Fibroblast of lung (primary cell): ENCODE measurements at regions not wholly inside any gene's neighbourhood (a gene's known extent, or its start where the extent isn't known, plus 50 kb on each side); places are given as distances from the start of the nearest gene placed in this dataset.

Experiments used
- DNase-seq, 2 donors: peaks; one replicate each; pipeline versions ENCODE4 v3.0.0 to v3.0.0-alpha.2; 2010; ENCODE audit warnings: low read depth in 2 of 2
- H2AFZ ChIP-seq: 2 replicates; pipeline ENCODE4 v1.5.1; 2012; ENCODE audit warnings: low read length, control low read depth, inconsistent platforms
- H3K27ac ChIP-seq: 2 replicates; pipeline ENCODE4 v1.5.1; 2011; ENCODE audit warnings: low read length, control low read depth; ENCODE audit not compliant: insufficient read depth
- H3K27me3 ChIP-seq: 2 replicates; pipeline ENCODE4 v1.5.1; 2011; ENCODE audit warnings: mild to moderate bottlenecking, low read length; ENCODE audit not compliant: control insufficient read depth, insufficient read depth
- H3K36me3 ChIP-seq: 2 replicates; pipeline ENCODE4 v1.5.1; 2011; ENCODE audit warnings: low read length; ENCODE audit not compliant: control insufficient read depth, insufficient read depth
- H3K4me1 ChIP-seq: 2 replicates; pipeline ENCODE4 v1.5.1; 2011; ENCODE audit warnings: low read length; ENCODE audit not compliant: control insufficient read depth, insufficient read depth; ENCODE audit errors: extremely low read depth
- H3K4me2 ChIP-seq: 2 replicates; pipeline ENCODE4 v1.5.1; 2011; ENCODE audit warnings: low read length, control low read depth; ENCODE audit not compliant: insufficient read depth; ENCODE audit errors: extremely low read depth
- H3K4me3 ChIP-seq, 4 experiments: fragments of 200-600 bp in 1 of 4; sonication (generic) in 1 of 4; replicated peaks in 1 of 4; 2 replicates each; pipeline ENCODE4 v1.5.1; 2011 to 2016; ENCODE audit warnings: low read length in 4 of 4, low read depth in 3 of 4, mild to moderate bottlenecking in 3 of 4, control low read depth in 2 of 4, inconsistent platforms in 1 of 4, mixed read lengths in 1 of 4; ENCODE audit not compliant: insufficient read depth in 1 of 4; ENCODE audit errors: control extremely low read depth in 1 of 4
- H3K79me2 ChIP-seq: 2 replicates; pipeline ENCODE4 v1.5.1; 2012; ENCODE audit warnings: mild to moderate bottlenecking, low read length, inconsistent platforms; ENCODE audit not compliant: control insufficient read depth, insufficient read depth
- H3K9ac ChIP-seq: 2 replicates; pipeline ENCODE4 v1.5.1; 2011; ENCODE audit warnings: mild to moderate bottlenecking, low read length, control low read depth; ENCODE audit not compliant: insufficient read depth
- H3K9me3 ChIP-seq: 2 replicates; pipeline ENCODE4 v1.5.1; 2012; ENCODE audit warnings: low read depth, low read length; ENCODE audit not compliant: control insufficient read depth, insufficient read depth
- H4K20me1 ChIP-seq: 2 replicates; pipeline ENCODE4 v1.5.1; 2011; ENCODE audit warnings: low read length; ENCODE audit not compliant: control insufficient read depth, insufficient read depth; ENCODE audit errors: extremely low read depth
- CTCF ChIP-seq, 2 donors: IDR thresholded peaks in 1 of 2; conservative IDR thresholded peaks in 1 of 2; 1 replicate in 1 of 2; 2 replicates in 1 of 2; pipeline ENCODE4 v1.5.1; 2011 to 2012; ENCODE audit warnings: low read length in 2 of 2, control low read depth in 1 of 2, inconsistent platforms in 1 of 2, low read depth in 1 of 2, mild to moderate bottlenecking in 1 of 2
- EZH2 ChIP-seq: IDR thresholded peaks from 2 replicates; pipeline ENCODE4 v1.5.1; 2012; ENCODE audit warnings: low read length, control low read depth, mild to moderate bottlenecking; ENCODE audit errors: missing control alignments

- no peak for TF ChIP-seq EZH2
- no peak for TF ChIP-seq CTCF (conservative IDR thresholded peaks at IDR 0.05 in 1 of 2, IDR thresholded peaks at IDR 0.05 in 1 of 2; ENCODE audit: low read depth in 1 of 2, low read length in 2 of 2)
- no peaks in the 10 kb centered on the region for H3K27me3 ChIP-seq
- no peaks in the 10 kb centered on the region for H3K79me2 ChIP-seq
- no peak overlapping the region for H3K4me3 ChIP-seq
- no peaks in the 10 kb centered on the region for H4K20me1 ChIP-seq
- H3K4me1 ChIP-seq = no peaks in the 10 kb centered on the region
- H3K27ac ChIP-seq = no peak overlapping the region
- H3K4me2 ChIP-seq = no peak overlapping the region
- H2AFZ ChIP-seq = no peak overlapping the region
- H3K36me3 ChIP-seq = no peaks in the 10 kb centered on the region
- DNase-seq = no peak
- H3K9me3 ChIP-seq = no peaks in the 10 kb centered on the region
- H3K9ac ChIP-seq = no peak overlapping the region
Measured at GRCh38 chr21:34305605-34306604, 57.9 kb upstream of the KCNE2 start.

- Histone ChIP-seq H4K20me1 (no peaks in the 10 kb centered on the region), H3K9ac (no peak overlapping the region), H3K79me2 (no peaks in the 10 kb centered on the region), H3K9me3 (no peaks in the 10 kb centered on the region), H3K27me3 (no peaks in the 10 kb centered on the region), H3K4me3 (no peak overlapping the region), H3K4me1 (no peaks in the 10 kb centered on the region), H3K27ac (no peak overlapping the region), H2AFZ (no peak overlapping the region), H3K36me3 (no peaks in the 10 kb centered on the region), H3K4me2 (no peak overlapping the region)
- TF ChIP-seq EZH2 (no peak), CTCF (conservative IDR thresholded peaks at IDR 0.05 in 1 of 2, IDR thresholded peaks at IDR 0.05 in 1 of 2; ENCODE audit: low read depth in 1 of 2, low read length in 2 of 2) (no peak)
- no peak for DNase-seq
Measured at GRCh38 chr21:34307991-34308532, 55.7 kb upstream of the KCNE2 start.

GRCh38 chr21:34311561-34312330 is 52.1 kb upstream of the KCNE2 start:
- no peaks in the 10 kb centered on the region for H3K4me1 ChIP-seq
- H3K79me2 ChIP-seq = no peaks in the 10 kb centered on the region
- H3K4me2 ChIP-seq = no peak overlapping the region
- no peak overlapping the region for H2AFZ ChIP-seq
- H3K4me3 ChIP-seq = no peak overlapping the region
- TF ChIP-seq EZH2 (no peak), CTCF (conservative IDR thresholded peaks at IDR 0.05 in 1 of 2, IDR thresholded peaks at IDR 0.05 in 1 of 2; ENCODE audit: low read depth in 1 of 2, low read length in 2 of 2) (no peak)
- H3K27ac ChIP-seq = no peak overlapping the region
- no peaks in the 10 kb centered on the region for H3K9me3 ChIP-seq
- H3K27me3 ChIP-seq = no peaks in the 10 kb centered on the region
- DNase-seq = no peak
- no peaks in the 10 kb centered on the region for H4K20me1 ChIP-seq
- H3K9ac ChIP-seq = no peak overlapping the region
- no peaks in the 10 kb centered on the region for H3K36me3 ChIP-seq
